H1 (cell line): ENCODE measurements at regions not wholly inside any gene's neighbourhood (a gene's known extent, or its start where the extent isn't known, plus 50 kb on each side); places are given as distances from the start of the nearest gene placed in this dataset.

Source experiments
- CTCF ChIA-PET: fragments of 300-600 bp; sonication (Branson Sonifier 250); formaldehyde crosslinking; loops from one replicate; lab custom pipeline; 2021; ENCODE audit not compliant: partially characterized antibody; lab: Charles Lee
- POLR2A ChIA-PET: fragments of 300-600 bp; sonication (Branson Sonifier 250); formaldehyde crosslinking; loops from one replicate; lab custom pipeline; 2021; ENCODE audit warnings: inconsistent platforms; ENCODE audit not compliant: partially characterized antibody; lab: Charles Lee
- DNase-seq, 2 experiments: peaks; one replicate each; pipeline versions ENCODE4 v3.0.0 to v3.0.0-alpha.2; 2010 to 2022; ENCODE audit warnings: low spot score in 2 of 2, low read depth in 1 of 2, mixed read lengths in 1 of 2
- FAIRE-seq: peaks from 2 replicates; lab custom pipeline; 2011; peaks lifted over from hg19 to GRCh38; lab: Jason Lieb, UNC
- H2AFZ ChIP-seq: 2 replicates; pipeline ENCODE4 v1.8.1; 2012; ENCODE audit warnings: low read length, inconsistent platforms
- H2AK5ac ChIP-seq: 2 replicates; pipeline ENCODE4 v1.6.1; 2013; ENCODE audit warnings: low read depth, low read length
- H2BK120ac ChIP-seq: replicated peaks from 2 replicates; pipeline ENCODE3; 2013; ENCODE audit warnings: low read depth, low read length, inconsistent platforms
- H2BK12ac ChIP-seq: 2 replicates; pipeline ENCODE4 v1.6.1; 2013; ENCODE audit warnings: low read depth, low read length
- H2BK15ac ChIP-seq: 2 replicates; pipeline ENCODE4 v1.6.1; 2013; ENCODE audit warnings: low read length
- H2BK20ac ChIP-seq: 2 replicates; pipeline ENCODE4 v1.6.1; 2013; ENCODE audit warnings: low read length
- H2BK5ac ChIP-seq: 2 replicates; pipeline ENCODE4 v1.6.1; 2013; ENCODE audit warnings: low read depth, low read length
- H3K14ac ChIP-seq: 2 replicates; pipeline ENCODE4 v1.6.1; 2013; ENCODE audit warnings: inconsistent platforms; ENCODE audit not compliant: insufficient read length
- H3K18ac ChIP-seq: 2 replicates; pipeline ENCODE4 v1.6.1; 2013; ENCODE audit warnings: low read length; ENCODE audit errors: extremely low read depth
- H3K23ac ChIP-seq: 2 replicates; pipeline ENCODE4 v1.6.1; 2013; ENCODE audit warnings: inconsistent platforms; ENCODE audit not compliant: insufficient read length
- H3K23me2 ChIP-seq: 2 replicates; pipeline ENCODE4 v1.6.1; 2013; ENCODE audit warnings: low read depth, low read length
- H3K27ac ChIP-seq: 2 replicates; pipeline ENCODE4 v1.6.1; 2011; ENCODE audit warnings: low read depth, low read length, inconsistent platforms
- H3K27me3 ChIP-seq, 4 experiments: replicated peaks in 1 of 4; 1 replicate in 1 of 4; 2 replicates in 3 of 4; pipeline versions ENCODE4 v1.6.1 to v1.8.1; 2011 to 2013; ENCODE audit warnings: low read length in 3 of 4, mild to moderate bottlenecking in 3 of 4, inconsistent platforms in 2 of 4, mixed read lengths in 2 of 4, moderate library complexity in 1 of 4; ENCODE audit not compliant: control insufficient read depth in 3 of 4, insufficient read depth in 3 of 4; ENCODE audit errors: extremely low read depth in 1 of 4
- H3K36me3 ChIP-seq, 4 experiments: 2 replicates each; pipeline versions ENCODE4 v1.6.1 to v1.8.1; 2011 to 2013; ENCODE audit warnings: mild to moderate bottlenecking in 4 of 4, low read length in 3 of 4, moderate library complexity in 2 of 4, control low read depth in 1 of 4, inconsistent platforms in 1 of 4; ENCODE audit not compliant: insufficient read depth in 4 of 4, control insufficient read depth in 2 of 4
- H3K4ac ChIP-seq: replicated peaks from 2 replicates; pipeline ENCODE3; 2013; ENCODE audit warnings: low read length, low read depth, mixed read lengths, inconsistent platforms; ENCODE audit not compliant: insufficient read length
- H3K4me1 ChIP-seq, 4 experiments: replicated peaks in 1 of 4; 1 replicate in 1 of 4; 2 replicates in 3 of 4; pipeline versions ENCODE4 v1.6.1 to v1.8.1; 2011 to 2013; ENCODE audit warnings: low read length in 3 of 4, inconsistent platforms in 2 of 4, mixed read lengths in 1 of 4; ENCODE audit not compliant: insufficient read depth in 4 of 4, control insufficient read depth in 3 of 4
- H3K4me2 ChIP-seq, 2 experiments: 2 replicates each; pipeline versions ENCODE4 v1.6.1 to v1.8.1; 2011 to 2013; ENCODE audit warnings: low read depth in 2 of 2, low read length in 2 of 2, control low read depth in 1 of 2, inconsistent platforms in 1 of 2, mild to moderate bottlenecking in 1 of 2; ENCODE audit not compliant: insufficient read depth in 1 of 2
- H3K4me3 ChIP-seq, 4 experiments: fragments of 200-600, 300-600 bp in 1 of 4; sonication (generic), shearing (Covaris generic), sonication (Bioruptor Twin) in 1 of 4; 2 replicates each; pipeline versions ENCODE4 v1.5.1 to v1.8.1; 2011 to 2016; ENCODE audit warnings: low read length in 4 of 4, low read depth in 3 of 4, control low read depth in 2 of 4, inconsistent platforms in 2 of 4, mild to moderate bottlenecking in 2 of 4, mixed read lengths in 1 of 4, moderate library complexity in 1 of 4; ENCODE audit not compliant: insufficient read depth in 2 of 4; ENCODE audit errors: extremely low read depth in 1 of 4
- H3K56ac ChIP-seq: replicated peaks from 2 replicates; pipeline ENCODE3; 2013; ENCODE audit warnings: low read depth, mild to moderate bottlenecking, mixed read lengths, low read length, inconsistent platforms; ENCODE audit not compliant: insufficient read length
- H3K79me1 ChIP-seq: 2 replicates; pipeline ENCODE4 v1.6.1; 2013; ENCODE audit warnings: low read depth, low read length, control low read depth
- H3K79me2 ChIP-seq, 2 experiments: 2 replicates each; pipeline versions ENCODE4 v1.6.1 to v1.8.1; 2012 to 2013; ENCODE audit warnings: low read length in 2 of 2, mild to moderate bottlenecking in 2 of 2, inconsistent platforms in 1 of 2; ENCODE audit not compliant: insufficient read depth in 2 of 2, control insufficient read depth in 1 of 2
- H3K9ac ChIP-seq, 4 experiments: replicated peaks in 1 of 4; 1 replicate in 1 of 4; 2 replicates in 3 of 4; pipeline versions ENCODE4 v1.6.1 to v1.8.1; 2011 to 2013; ENCODE audit warnings: low read depth in 3 of 4, low read length in 3 of 4, control low read depth in 2 of 4, mild to moderate bottlenecking in 2 of 4, moderate library complexity in 2 of 4, inconsistent platforms in 1 of 4; ENCODE audit errors: extremely low read depth in 1 of 4
- H3K9me3 ChIP-seq, 2 experiments: 2 replicates each; pipeline versions ENCODE4 v1.6.1 to v1.8.1; 2012 to 2013; ENCODE audit warnings: mild to moderate bottlenecking in 2 of 2, moderate library complexity in 2 of 2, control low read depth in 1 of 2, inconsistent platforms in 1 of 2, low read depth in 1 of 2, low read length in 1 of 2, mixed read lengths in 1 of 2; ENCODE audit not compliant: insufficient read depth in 2 of 2
- H4K20me1 ChIP-seq, 2 experiments: replicated peaks in 1 of 2; 2 replicates each; pipeline versions ENCODE3 to v1.8.1; 2011 to 2013; ENCODE audit warnings: inconsistent platforms in 2 of 2, low read length in 2 of 2, mild to moderate bottlenecking in 1 of 2; ENCODE audit not compliant: insufficient read depth in 2 of 2, control insufficient read depth in 1 of 2
- H4K5ac ChIP-seq: 2 replicates; pipeline ENCODE4 v1.6.1; 2013; ENCODE audit warnings: low read length, low read depth, mixed read lengths, inconsistent platforms; ENCODE audit not compliant: insufficient read length
- H4K8ac ChIP-seq: 2 replicates; pipeline ENCODE4 v1.8.0; 2013; ENCODE audit warnings: mild to moderate bottlenecking, moderate library complexity, low read length, inconsistent platforms; ENCODE audit not compliant: insufficient read depth; ENCODE audit errors: extremely low read depth
- H4K91ac ChIP-seq: replicated peaks from 2 replicates; pipeline ENCODE3; 2013; ENCODE audit warnings: low read length, mixed read lengths, inconsistent platforms; ENCODE audit not compliant: insufficient read length
- BCL11A ChIP-seq, 2 experiments: IDR thresholded peaks; one replicate each; pipeline ENCODE4 v1.6.1; 2011; ENCODE audit warnings: low read depth in 2 of 2, low read length in 2 of 2, mild to moderate bottlenecking in 2 of 2
- CEBPB ChIP-seq: IDR thresholded peaks from 2 replicates; pipeline ENCODE4 v1.6.1; 2012; ENCODE audit warnings: low read depth, low read length
- MAFK ChIP-seq: IDR thresholded peaks from 2 replicates; pipeline ENCODE4 v1.6.1; 2012; ENCODE audit warnings: low read depth, mild to moderate bottlenecking, improper control_type of control experiment, low read length
- NRF1 ChIP-seq: IDR thresholded peaks from 2 replicates; pipeline ENCODE4 v1.6.1; 2011; ENCODE audit warnings: mild to moderate bottlenecking, low read depth, low read length, improper control_type of control experiment
- POLR2A ChIP-seq, 2 experiments: IDR thresholded peaks; 1 replicate in 1 of 2; 2 replicates in 1 of 2; pipeline ENCODE4 v1.6.1; 2011; ENCODE audit warnings: low read depth in 2 of 2, low read length in 2 of 2, mild to moderate bottlenecking in 2 of 2; ENCODE audit errors: control extremely low read depth in 1 of 2
- RAD21 ChIP-seq, 2 experiments: IDR thresholded peaks in 1 of 2; conservative IDR thresholded peaks in 1 of 2; 2 replicates each; pipeline ENCODE4 v1.6.1; 2011; ENCODE audit warnings: low read depth in 2 of 2, low read length in 2 of 2, improper control_type of control experiment in 1 of 2, inconsistent platforms in 1 of 2, mild to moderate bottlenecking in 1 of 2, moderate library complexity in 1 of 2
- RBBP5 ChIP-seq: IDR thresholded peaks from 2 replicates; pipeline ENCODE4 v1.7.1; 2012; ENCODE audit warnings: low read depth, mild to moderate bottlenecking, inconsistent platforms, low read length, moderate library complexity, borderline replicate concordance
- SIN3A ChIP-seq, 2 experiments: IDR thresholded peaks in 1 of 2; conservative IDR thresholded peaks in 1 of 2; 2 replicates each; pipeline ENCODE4 v1.6.1; 2011 to 2012; ENCODE audit warnings: low read length in 2 of 2, improper control_type of control experiment in 1 of 2, low read depth in 1 of 2, mild to moderate bottlenecking in 1 of 2
- SUZ12 ChIP-seq: fragments of 200-600 bp; sonication (generic); IDR thresholded peaks from 2 replicates; pipeline ENCODE4 v1.6.1; 2012; ENCODE audit warnings: mild to moderate bottlenecking, inconsistent platforms, low read length, moderate library complexity, mixed read lengths
- TCF12 ChIP-seq: IDR thresholded peaks from 2 replicates; pipeline ENCODE4 v1.6.1; 2011; ENCODE audit warnings: low read depth, mild to moderate bottlenecking, low read length
- TEAD4 ChIP-seq: IDR thresholded peaks from 2 replicates; pipeline ENCODE4 v1.6.1; 2012; ENCODE audit warnings: low read depth, low read length, inconsistent platforms, mixed read lengths
- WGBS, 2 experiments: shearing (Covaris generic) in 1 of 2; methylation state at CpG; one replicate each; pipeline versions ENCODE4 v1.1.6 to v1.1.7; 2013 to 2015; ENCODE audit warnings: low lambda C conversion rate in 2 of 2, mixed read lengths in 2 of 2, inconsistent platforms in 1 of 2, low coverage in 1 of 2, missing lambda C conversion rate in 1 of 2; ENCODE audit not compliant: insufficient replicate concordance in 2 of 2, insufficient coverage in 1 of 2, insufficient read length in 1 of 2; ENCODE audit errors: extremely low coverage in 1 of 2, missing lambda C conversion rate in 1 of 2; 5-methylcytosine and 5-hydroxymethylcytosine counted together

- H3K4me1 ChIP-seq, result no peaks in the 10 kb centered on the region
- no peak overlapping the region for H3K56ac ChIP-seq
- H3K79me1 ChIP-seq, result no peaks in the 10 kb centered on the region
- ChIA-PET CTCF (interaction anchor here (1.8 kb wide), 1 partner anchor 9 kb away, joined by 3 read pairs; no protein-coding TSS in a partner anchor), POLR2A (no interaction called here)
- H4K8ac ChIP-seq, result no peak overlapping the region
- no peak overlapping the region for H2BK120ac ChIP-seq
- no peak overlapping the region for H3K27ac ChIP-seq
- FAIRE-seq, result no peak
- H3K79me2 ChIP-seq, result no peaks in the 10 kb centered on the region
- no peak for DNase-seq
- no peak overlapping the region for H4K5ac ChIP-seq
- 89% methylated on average over 4 of the region's 4 CpGs; no CpG with 5 or more reads in 1 of the 2 experiments for WGBS, 2 experiments
- H2BK20ac ChIP-seq, result no peak overlapping the region
- H2BK15ac ChIP-seq, result no peak overlapping the region
- peaks cover 1% of the 10 kb centered on the region; the same call in 1 of the 2 replicates for H3K23me2 ChIP-seq
- H3K4me3 ChIP-seq, result no peak overlapping the region
- TF ChIP-seq TCF12, result no peak
- TF ChIP-seq RBBP5, result no peak
- TF ChIP-seq SUZ12, result no peak
- no peak for TF ChIP-seq NRF1
- no peak for TF ChIP-seq MAFK
- no peak for TF ChIP-seq SIN3A (conservative IDR thresholded peaks at IDR 0.05 in 1 of 2, IDR thresholded peaks at IDR 0.05 in 1 of 2; ENCODE audit: low read depth in 1 of 2, low read length in 2 of 2)
- TF ChIP-seq BCL11A (IDR thresholded peaks at IDR 0.05; ENCODE audit: low read depth in 2 of 2, low read length in 2 of 2), result no peak
- TF ChIP-seq RAD21 (IDR thresholded peaks at IDR 0.05 in 1 of 2, conservative IDR thresholded peaks at IDR 0.05 in 1 of 2; ENCODE audit: low read depth in 2 of 2, low read length in 2 of 2), result no peak
- no peak for TF ChIP-seq TEAD4
- no peak for TF ChIP-seq POLR2A (IDR thresholded peaks at IDR 0.05; ENCODE audit: control extremely low read depth in 1 of 2, low read depth in 2 of 2, low read length in 2 of 2)
- TF ChIP-seq CEBPB, result no peak
- H4K91ac ChIP-seq, result no peak overlapping the region
- H3K9me3 ChIP-seq, result no peaks in the 10 kb centered on the region
- no peak overlapping the region for H3K14ac ChIP-seq
- H3K23ac ChIP-seq, result no peak overlapping the region
- no peak overlapping the region for H2BK12ac ChIP-seq
- no peak overlapping the region for H2AK5ac ChIP-seq
- no peaks in the 10 kb centered on the region for H4K20me1 ChIP-seq
- H3K27me3 ChIP-seq, result no peaks in the 10 kb centered on the region
- H3K4ac ChIP-seq, result no peak overlapping the region
- H3K9ac ChIP-seq, result no peak overlapping the region
- no peak overlapping the region for H3K18ac ChIP-seq
- H3K4me2 ChIP-seq, result no peak overlapping the region
- H3K36me3 ChIP-seq, result no peaks in the 10 kb centered on the region
- no peak overlapping the region for H2BK5ac ChIP-seq
- H2AFZ ChIP-seq, result no peak overlapping the region
Observed at GRCh38 chr16:76121636-76122035, 155.6 kb upstream of the CNTNAP4 start.
